ENCODE measurements at regions not wholly inside any gene's neighbourhood (a gene's known extent, or its start where the extent isn't known, plus 50 kb on each side); places are given as distances from the start of the nearest gene placed in this dataset.

DNA sequence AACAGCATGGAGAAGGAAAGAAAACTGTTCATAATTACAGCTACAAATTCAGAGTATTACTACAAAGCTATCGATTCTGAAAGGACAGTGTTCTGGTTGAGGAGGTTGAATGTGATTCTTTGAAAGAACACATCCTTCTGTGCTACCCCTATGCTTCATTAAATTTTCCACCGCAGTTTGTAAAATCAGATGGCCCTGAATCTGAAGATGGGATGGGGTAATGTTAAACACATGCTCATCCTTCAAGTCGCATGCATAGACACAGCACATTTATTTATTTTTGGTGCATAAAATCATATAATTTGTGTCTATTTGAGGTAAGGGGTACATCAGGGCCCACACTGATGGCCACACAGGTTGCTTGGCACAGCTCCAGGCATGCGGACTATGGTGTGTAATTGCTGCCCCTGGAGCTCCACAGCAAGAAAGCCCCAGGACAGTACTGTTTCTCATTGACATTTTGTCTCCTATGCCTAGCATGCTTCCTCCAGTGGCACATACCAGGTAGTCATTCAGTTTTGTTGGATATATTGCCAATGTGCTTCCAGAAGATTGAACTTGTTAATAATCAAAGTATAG lies 238.8 kb upstream of the TANK start:
- TF ChIP-seq TCF12 (IDR thresholded peaks at IDR 0.05; ENCODE audit: low read depth) (no peak), FOXM1 (IDR thresholded peaks at IDR 0.05; ENCODE audit: borderline replicate concordance, low read depth) (no peak), TEAD4 (IDR thresholded peaks at IDR 0.05) (no peak), EGR1 (IDR thresholded peaks at IDR 0.05) (no peak), CEBPB (IDR thresholded peaks at IDR 0.05) (no peak), YY1 (IDR thresholded peaks at IDR 0.05; ENCODE audit: low read depth) (no peak), RAD21 (IDR thresholded peaks at IDR 0.05; ENCODE audit: low read depth) (no peak), TAF1 (IDR thresholded peaks at IDR 0.05; ENCODE audit: low read depth) (no peak), ZBTB7A (IDR thresholded peaks at IDR 0.05; ENCODE audit: low read depth) (no peak)
- TF ChIP-seq, protein P1, sequence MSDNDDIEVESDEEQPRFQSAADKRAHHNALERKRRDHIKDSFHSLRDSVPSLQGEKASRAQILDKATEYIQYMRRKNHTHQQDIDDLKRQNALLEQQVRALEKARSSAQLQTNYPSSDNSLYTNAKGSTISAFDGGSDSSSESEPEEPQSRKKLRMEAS (IDR thresholded peaks at IDR 0.05) = no peak
- TF ChIP-seq, protein P2, sequence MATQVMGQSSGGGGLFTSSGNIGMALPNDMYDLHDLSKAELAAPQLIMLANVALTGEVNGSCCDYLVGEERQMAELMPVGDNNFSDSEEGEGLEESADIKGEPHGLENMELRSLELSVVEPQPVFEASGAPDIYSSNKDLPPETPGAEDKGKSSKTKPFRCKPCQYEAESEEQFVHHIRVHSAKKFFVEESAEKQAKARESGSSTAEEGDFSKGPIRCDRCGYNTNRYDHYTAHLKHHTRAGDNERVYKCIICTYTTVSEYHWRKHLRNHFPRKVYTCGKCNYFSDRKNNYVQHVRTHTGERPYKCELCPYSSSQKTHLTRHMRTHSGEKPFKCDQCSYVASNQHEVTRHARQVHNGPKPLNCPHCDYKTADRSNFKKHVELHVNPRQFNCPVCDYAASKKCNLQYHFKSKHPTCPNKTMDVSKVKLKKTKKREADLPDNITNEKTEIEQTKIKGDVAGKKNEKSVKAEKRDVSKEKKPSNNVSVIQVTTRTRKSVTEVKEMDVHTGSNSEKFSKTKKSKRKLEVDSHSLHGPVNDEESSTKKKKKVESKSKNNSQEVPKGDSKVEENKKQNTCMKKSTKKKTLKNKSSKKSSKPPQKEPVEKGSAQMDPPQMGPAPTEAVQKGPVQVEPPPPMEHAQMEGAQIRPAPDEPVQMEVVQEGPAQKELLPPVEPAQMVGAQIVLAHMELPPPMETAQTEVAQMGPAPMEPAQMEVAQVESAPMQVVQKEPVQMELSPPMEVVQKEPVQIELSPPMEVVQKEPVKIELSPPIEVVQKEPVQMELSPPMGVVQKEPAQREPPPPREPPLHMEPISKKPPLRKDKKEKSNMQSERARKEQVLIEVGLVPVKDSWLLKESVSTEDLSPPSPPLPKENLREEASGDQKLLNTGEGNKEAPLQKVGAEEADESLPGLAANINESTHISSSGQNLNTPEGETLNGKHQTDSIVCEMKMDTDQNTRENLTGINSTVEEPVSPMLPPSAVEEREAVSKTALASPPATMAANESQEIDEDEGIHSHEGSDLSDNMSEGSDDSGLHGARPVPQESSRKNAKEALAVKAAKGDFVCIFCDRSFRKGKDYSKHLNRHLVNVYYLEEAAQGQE (IDR thresholded peaks at IDR 0.05; ENCODE audit: low read depth) = no peak

DNA sequence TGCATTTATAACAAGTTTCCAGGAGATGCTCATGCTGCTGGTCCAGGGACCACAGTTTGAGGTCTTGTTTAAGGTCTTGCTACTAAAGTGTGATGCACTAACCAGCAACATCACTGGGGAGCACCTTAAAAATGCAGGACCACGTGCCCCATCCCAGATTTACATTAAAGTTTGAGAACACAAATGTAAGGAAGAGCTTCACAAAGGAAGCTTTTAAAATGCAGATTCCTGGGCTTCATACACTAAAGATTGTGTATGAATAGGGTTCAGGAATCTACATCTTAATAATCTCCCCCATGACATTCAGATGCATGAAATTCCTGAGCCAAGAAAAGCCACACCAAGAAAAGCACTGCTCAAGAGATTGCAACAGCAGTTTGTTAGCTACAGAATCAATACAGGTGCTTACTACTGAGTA lies 235.3 kb upstream of the TANK start:
- TF ChIP-seq CEBPB (IDR thresholded peaks at IDR 0.05) (no peak), FOXM1 (IDR thresholded peaks at IDR 0.05; ENCODE audit: borderline replicate concordance, low read depth) (no peak), TEAD4 (IDR thresholded peaks at IDR 0.05) (no peak), ZBTB7A (IDR thresholded peaks at IDR 0.05; ENCODE audit: low read depth) (no peak), TAF1 (IDR thresholded peaks at IDR 0.05; ENCODE audit: low read depth) (no peak), NFIC (IDR thresholded peaks at IDR 0.05) (no peak), RAD21 (IDR thresholded peaks at IDR 0.05; ENCODE audit: low read depth) (no peak), CREB1 (IDR thresholded peaks at IDR 0.05; ENCODE audit: low read depth) (no peak), EP300 (IDR thresholded peaks at IDR 0.05; ENCODE audit: borderline replicate concordance) (no peak), YY1 (IDR thresholded peaks at IDR 0.05; ENCODE audit: low read depth) (no peak), TCF12 (IDR thresholded peaks at IDR 0.05; ENCODE audit: low read depth) (no peak), EGR1 (IDR thresholded peaks at IDR 0.05) (no peak)
- TF ChIP-seq, protein P2 (IDR thresholded peaks at IDR 0.05; ENCODE audit: low read depth) = no peak
- TF ChIP-seq, protein P3, sequence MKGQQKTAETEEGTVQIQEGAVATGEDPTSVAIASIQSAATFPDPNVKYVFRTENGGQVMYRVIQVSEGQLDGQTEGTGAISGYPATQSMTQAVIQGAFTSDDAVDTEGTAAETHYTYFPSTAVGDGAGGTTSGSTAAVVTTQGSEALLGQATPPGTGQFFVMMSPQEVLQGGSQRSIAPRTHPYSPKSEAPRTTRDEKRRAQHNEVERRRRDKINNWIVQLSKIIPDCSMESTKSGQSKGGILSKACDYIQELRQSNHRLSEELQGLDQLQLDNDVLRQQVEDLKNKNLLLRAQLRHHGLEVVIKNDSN (IDR thresholded peaks at IDR 0.05) = no peak
- TF ChIP-seq, protein P1 (IDR thresholded peaks at IDR 0.05) = no peak

DNA sequence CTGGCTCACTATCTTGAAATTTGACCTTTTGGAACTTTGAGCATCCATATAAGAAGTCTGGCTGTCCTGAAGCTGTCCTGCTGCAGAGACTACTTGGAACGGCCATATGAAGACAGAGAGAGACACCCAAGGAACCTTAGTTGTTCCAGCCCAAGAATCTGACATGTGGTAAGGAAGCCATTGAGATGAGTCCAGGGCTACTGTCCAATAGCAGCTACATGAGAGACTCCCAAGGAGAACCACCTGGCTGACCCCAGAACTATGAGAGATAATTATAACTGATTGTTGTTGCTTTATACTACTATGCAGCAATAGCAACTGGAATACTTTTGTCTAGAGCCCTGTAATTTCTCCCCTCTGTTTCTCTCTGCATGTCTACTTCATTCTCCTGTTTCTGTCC lies 234.3 kb upstream of the TANK start:
- TF ChIP-seq FOXM1 (IDR thresholded peaks at IDR 0.05; ENCODE audit: borderline replicate concordance, low read depth) (no peak), EGR1 (IDR thresholded peaks at IDR 0.05) (no peak), CEBPB (IDR thresholded peaks at IDR 0.05) (no peak)
- TF ChIP-seq, protein P1 (IDR thresholded peaks at IDR 0.05) = no peak

DNA sequence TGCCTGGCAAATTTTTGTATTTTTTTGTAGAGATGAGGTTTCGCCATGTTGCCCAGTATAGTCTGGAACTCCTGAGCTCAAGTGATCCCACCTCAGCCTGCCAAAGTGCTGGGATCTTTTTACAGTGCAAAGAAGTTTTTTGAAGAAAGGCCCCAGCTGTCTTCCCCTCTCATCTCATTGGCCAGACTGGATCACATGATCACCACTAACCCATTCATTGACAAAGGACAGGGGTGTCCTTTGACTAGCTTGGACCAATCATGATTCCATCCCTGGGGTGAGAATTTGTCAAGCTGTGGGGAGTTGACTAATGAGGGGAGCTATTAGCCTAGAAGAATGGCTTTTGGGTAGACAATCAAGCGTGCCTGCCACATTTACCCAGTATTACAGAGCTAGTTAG lies 232.9 kb upstream of the TANK start:
- TF ChIP-seq TAF1 (IDR thresholded peaks at IDR 0.05; ENCODE audit: low read depth) = no peak
- TF ChIP-seq NFIC (IDR thresholded peaks at IDR 0.05) = no peak
- TF ChIP-seq ZBTB7A (IDR thresholded peaks at IDR 0.05; ENCODE audit: low read depth) = no peak
- no peak for TF ChIP-seq YY1 (IDR thresholded peaks at IDR 0.05; ENCODE audit: low read depth)
- TF ChIP-seq EP300 (IDR thresholded peaks at IDR 0.05; ENCODE audit: borderline replicate concordance) = no peak
- TF ChIP-seq, protein P3 (IDR thresholded peaks at IDR 0.05) = no peak
- no peak for TF ChIP-seq RAD21 (IDR thresholded peaks at IDR 0.05; ENCODE audit: low read depth)
- TF ChIP-seq CREB1 (IDR thresholded peaks at IDR 0.05; ENCODE audit: low read depth) = no peak
- no peak for TF ChIP-seq CEBPB (IDR thresholded peaks at IDR 0.05)
- TF ChIP-seq TCF12 (IDR thresholded peaks at IDR 0.05; ENCODE audit: low read depth) = no peak
- TF ChIP-seq, protein P2 (IDR thresholded peaks at IDR 0.05; ENCODE audit: low read depth) = no peak
- TF ChIP-seq, protein P1 (IDR thresholded peaks at IDR 0.05) = no peak
- TF ChIP-seq EGR1 (IDR thresholded peaks at IDR 0.05) = no peak
- TF ChIP-seq TEAD4 (IDR thresholded peaks at IDR 0.05) = no peak

Measured in Ishikawa (cell line).